GF-D8 (cell line): ENCODE measurements at regions not wholly inside any gene's neighbourhood (a gene's known extent, or its start where the extent isn't known, plus 50 kb on each side); places are given as distances from the start of the nearest gene placed in this dataset.
"Not testable (repeated sequence)": the region's sequence is repeated elsewhere in the genome, so short reads cannot be mapped to it uniquely, and the experiment has no call there.

Experiments used
- DNase-seq: peaks from one replicate; lab custom pipeline; 2025; lab: John Stamatoyannopoulos, UW

GRCh38 chr13:74730556-74731331 lies 596.5 kb upstream of the KLF12 start:
- no peak for DNase-seq

DNA sequence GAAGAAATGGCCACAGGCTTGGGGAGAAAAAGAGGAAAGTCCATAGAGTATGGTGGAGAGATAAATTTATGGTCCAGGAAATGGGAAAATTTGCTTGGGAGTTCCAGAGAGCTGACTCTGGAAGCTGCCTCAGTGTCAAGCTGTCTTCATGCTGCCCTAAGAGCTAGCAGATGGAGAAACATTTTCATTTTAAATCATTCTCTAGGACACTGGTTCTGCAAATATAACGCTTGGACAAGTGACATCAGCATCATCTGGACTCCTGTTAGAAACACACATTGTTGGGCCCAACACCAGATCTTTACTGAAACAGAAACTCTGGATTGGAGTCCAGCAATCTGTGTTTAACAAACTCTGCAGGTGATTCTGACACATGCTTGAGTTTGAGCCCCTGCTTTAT lies 592.0 kb upstream of the KLF12 start:
- no peak for DNase-seq

- not testable (repeated sequence) for DNase-seq
These were observed 584.1 kb upstream of the KLF12 start for GRCh38 chr13:74718232-74718842.

DNA sequence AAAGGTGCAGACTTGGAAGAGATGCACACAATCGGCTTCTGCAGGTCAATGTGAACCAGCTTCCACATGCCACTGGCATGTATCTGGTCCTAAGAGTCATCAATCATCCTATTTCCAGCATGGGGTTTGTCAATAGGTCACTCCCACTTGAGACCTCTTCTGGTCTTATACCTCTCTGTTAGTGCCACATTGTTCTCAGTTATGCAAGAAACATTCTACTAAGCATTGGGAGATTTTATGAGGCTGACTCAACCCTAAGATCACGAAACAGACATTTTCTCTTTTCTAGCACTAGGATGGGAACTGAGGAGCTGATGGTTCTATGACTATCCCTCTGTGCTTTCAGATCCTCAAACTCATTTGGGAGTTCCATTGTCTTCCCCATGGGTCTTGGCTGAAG lies 581.5 kb upstream of the KLF12 start:
- no peak for DNase-seq

DNA sequence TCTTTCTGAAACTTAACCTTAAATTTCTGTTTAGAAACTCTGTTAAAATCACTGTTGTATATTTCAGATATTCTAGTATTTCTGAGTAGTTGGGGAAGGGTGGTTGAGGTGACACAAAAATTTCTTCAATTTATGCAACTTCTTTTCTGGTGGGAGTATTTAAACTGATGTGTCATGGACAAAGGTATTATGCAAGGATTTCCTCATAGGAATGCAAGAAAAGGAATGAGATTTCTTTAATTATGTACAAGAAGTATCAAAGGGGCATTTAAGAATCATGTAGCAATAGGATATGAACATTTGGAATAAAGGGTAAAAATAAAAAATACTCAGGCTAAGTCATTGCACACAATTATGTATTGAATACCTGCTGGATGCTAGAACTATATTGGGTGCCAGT lies 575.8 kb upstream of the KLF12 start:
- DNase-seq = no peak

DNA sequence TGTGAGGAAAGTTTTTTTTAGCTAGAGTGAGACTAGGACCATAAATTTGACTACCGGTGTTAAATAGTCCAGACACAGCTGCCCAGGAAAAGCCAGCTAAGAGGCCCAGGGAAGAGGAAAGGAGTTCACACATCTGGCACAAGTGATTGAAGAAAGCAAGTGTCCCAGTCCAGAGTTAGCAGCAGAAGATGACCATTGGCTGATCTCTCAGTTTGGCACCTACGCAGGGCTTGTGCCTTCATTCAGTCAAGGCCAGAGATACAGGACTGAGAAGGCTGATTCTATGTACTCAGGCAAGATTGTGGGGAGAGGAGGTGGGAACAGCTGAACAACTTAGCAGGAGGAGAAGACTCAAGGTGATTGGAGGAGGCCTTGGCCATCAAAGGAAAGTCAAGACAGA lies 575.0 kb upstream of the KLF12 start:
- DNase-seq = no peak

- DNase-seq = no peak
These were observed 574.4 kb upstream of the KLF12 start for GRCh38 chr13:74708629-74709028.

DNA sequence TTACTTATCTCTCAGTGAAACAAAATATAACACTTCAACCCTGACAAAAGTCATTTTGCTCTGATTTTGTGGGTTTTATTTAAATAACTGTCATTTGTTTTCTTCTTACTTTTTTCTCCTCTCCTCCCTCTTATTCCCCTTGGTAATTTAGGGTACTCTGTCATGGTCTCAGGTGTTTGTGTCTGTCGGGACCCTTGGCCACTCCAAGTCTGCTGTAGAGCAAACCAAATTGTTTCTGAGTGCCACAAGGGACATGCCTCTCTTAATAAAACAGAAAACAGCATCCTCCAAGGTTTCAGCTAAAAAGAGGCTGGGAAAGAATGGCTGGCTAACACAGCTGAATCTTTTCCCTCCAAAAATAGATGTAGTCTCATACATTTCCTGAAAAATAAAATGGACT lies 573.1 kb upstream of the KLF12 start:
- no peak for DNase-seq

DNA sequence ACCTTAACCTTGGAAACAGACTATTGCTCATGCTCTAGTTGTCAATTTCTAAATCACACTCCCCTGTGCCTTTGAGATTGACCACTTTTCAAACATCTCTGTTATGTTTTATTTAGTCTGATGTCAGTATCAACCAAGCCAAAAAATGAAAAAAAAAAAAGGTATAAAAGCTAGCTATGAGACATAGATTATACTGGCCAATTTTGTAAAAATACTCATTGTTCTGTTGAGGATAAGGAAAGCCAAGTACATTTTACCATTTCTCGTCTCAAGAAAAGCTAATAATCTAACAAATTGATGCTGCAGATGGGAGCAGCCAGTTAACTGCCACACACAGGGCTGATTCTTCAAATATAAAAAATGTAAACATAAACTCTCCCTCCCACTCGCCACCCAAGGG lies 572.6 kb upstream of the KLF12 start:
- DNase-seq = no peak

GRCh38 chr13:74705438-74705837 lies 571.2 kb upstream of the KLF12 start:
- DNase-seq = no peak

- no peak for DNase-seq
These were observed 569.7 kb upstream of the KLF12 start for GRCh38 chr13:74703855-74704387.

DNA sequence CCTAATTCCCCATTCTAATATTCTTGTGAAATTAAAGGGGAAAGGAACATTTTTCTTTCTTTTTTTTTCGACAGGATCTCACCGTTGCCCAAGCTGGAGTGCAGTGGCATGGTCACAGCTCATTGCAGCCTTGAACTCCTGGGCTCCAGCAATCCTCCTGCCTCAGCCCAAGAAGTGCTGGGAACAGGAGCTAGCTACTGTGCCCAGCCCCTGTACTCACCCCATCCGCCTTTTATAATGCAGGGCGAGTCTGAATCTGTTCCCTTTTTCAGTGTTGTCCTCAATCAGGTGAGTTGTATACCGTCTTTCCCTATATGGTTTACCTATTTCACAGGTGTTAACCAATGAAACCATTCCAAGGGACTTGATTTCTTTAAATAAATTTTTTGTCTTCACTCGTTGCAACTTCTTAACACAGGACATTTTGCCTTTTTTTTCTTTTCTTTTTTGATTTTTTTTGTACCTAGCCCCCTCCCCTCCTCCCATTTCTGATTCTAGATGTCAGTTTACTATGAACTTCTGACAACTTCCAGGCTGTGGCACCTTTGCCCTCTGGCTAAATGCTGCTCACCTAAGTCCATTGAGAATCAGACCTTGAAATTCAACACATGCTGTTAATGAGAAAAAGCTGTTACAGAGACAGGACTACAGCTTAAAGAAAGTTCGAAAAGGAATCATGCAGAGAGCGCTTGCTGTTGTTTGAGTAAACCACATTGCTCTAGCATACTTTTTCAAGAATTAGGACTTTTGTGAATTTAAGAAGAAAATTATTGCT lies 562.1 kb upstream of the KLF12 start:
- DNase-seq = no peak

GRCh38 chr13:74695021-74695800 lies 561.0 kb upstream of the KLF12 start:
- no peak for DNase-seq

DNA sequence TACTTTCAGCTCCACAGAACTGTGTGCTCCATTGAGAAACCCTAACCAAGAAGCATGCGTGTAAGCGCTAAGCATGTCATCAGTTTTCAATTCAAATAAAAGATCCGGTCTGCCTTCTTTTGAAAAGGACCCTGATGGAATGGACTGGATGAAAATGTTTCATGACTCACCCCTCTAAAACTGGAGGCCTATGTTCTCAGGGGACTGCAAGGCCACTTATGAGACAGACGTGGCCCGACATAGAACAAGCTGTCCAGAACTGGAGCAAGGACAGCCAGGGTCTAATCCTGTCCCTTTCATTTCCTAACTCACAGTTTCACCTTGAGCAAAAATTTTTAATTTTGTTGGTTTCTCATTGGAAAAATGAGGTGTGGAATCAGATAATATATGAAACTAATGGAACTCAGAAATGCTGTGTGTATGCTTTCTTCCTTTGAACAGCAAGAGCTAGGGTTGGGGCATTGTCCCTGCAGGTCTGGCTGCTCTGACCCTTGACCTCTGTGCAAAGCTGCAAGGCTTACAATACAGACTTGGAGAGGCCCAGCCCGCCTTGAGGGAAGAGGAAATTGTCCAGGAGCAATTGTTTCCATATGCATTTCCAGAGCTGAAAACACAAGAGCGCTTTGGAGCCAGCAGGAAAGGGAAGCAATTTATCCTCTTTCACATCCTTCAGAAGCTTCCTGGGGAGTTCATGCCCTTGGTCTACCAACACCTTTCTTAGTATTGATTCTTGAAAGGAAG lies 553.4 kb upstream of the KLF12 start:
- DNase-seq = no peak

GRCh38 chr13:74683411-74683810 lies 549.2 kb upstream of the KLF12 start:
- no peak for DNase-seq

GRCh38 chr13:74682746-74683145 lies 548.5 kb upstream of the KLF12 start:
- DNase-seq = no peak

GRCh38 chr13:74681891-74682290 lies 547.7 kb upstream of the KLF12 start:
- DNase-seq = no peak

- DNase-seq = no peak
These were observed 544.2 kb upstream of the KLF12 start for GRCh38 chr13:74678308-74678965.

DNA sequence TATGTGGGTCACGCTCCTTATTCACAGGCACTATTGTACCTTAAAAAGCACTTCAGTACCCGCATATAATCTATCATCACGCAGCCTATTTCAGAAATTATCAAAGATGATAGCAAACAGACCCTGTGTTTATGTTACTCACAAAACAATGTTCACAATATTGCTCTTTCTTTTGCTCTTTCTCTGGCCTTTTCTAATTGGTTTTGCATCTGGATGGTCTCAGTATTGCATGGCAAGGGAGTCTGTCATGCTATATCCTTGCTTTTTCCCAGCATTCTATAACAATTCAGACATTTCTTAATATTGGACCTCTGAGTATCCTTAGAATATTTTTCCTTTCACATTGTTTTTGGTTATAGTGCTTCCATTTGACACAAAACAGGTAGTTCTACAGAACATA lies 541.8 kb upstream of the KLF12 start:
- DNase-seq = no peak

- no peak for DNase-seq
These were observed 541.0 kb upstream of the KLF12 start for GRCh38 chr13:74675182-74675581.

- DNase-seq = no peak
These were observed 540.5 kb upstream of the KLF12 start for GRCh38 chr13:74674720-74675119.
